Hepatocyte (in vitro differentiated cells): ENCODE measurements at regions not wholly inside any gene's neighbourhood (a gene's known extent, or its start where the extent isn't known, plus 50 kb on each side); places are given as distances from the start of the nearest gene placed in this dataset.

ENCODE experiments used
- EZH2 ChIP-seq: fragments of 200-600 bp; sonication (generic); IDR thresholded peaks from 2 replicates; pipeline ENCODE4 v1.6.1; 2016; ENCODE audit warnings: antibody characterized with exemption, mild to moderate bottlenecking, borderline replicate concordance
- EZH2phosphoT487 ChIP-seq: fragments of 200-600 bp; sonication (generic); IDR thresholded peaks from one replicate; pipeline ENCODE4 v1.6.1; 2018; ENCODE audit warnings: antibody characterized with exemption, mild to moderate bottlenecking, low read depth, moderate library complexity; ENCODE audit not compliant: unreplicated experiment, severe bottlenecking
- TF ChIP-seq, protein P1 (sequence below): fragments of 200-600 bp; sonication (generic); IDR thresholded peaks from 2 replicates; pipeline ENCODE4 v1.5.1; 2016; ENCODE audit warnings: antibody characterized with exemption, mild to moderate bottlenecking; ENCODE audit not compliant: poor library complexity

DNA sequence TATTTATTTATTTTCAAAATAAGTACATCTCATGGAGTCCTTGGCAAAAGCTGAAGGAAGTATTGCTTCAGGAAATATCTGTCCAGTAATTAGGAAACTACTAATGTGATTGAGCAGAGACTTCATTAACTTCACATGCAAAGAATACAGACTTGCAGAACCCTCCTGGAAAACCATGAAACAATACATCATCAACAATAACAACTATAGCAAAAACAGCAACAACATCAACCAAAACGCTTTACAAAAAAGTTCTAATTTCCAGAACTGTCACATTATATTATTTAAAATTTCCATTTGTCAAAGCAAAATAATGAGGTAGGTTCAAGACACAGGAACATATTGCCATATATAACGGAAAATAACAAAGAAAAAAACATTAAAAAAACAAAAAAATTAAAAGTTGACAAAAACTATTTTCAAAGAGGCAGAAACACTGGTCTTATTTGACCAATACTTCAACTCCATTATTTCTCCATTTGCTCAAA is 79.8 kb upstream of the TOP3B start:
- TF ChIP-seq, protein P1, sequence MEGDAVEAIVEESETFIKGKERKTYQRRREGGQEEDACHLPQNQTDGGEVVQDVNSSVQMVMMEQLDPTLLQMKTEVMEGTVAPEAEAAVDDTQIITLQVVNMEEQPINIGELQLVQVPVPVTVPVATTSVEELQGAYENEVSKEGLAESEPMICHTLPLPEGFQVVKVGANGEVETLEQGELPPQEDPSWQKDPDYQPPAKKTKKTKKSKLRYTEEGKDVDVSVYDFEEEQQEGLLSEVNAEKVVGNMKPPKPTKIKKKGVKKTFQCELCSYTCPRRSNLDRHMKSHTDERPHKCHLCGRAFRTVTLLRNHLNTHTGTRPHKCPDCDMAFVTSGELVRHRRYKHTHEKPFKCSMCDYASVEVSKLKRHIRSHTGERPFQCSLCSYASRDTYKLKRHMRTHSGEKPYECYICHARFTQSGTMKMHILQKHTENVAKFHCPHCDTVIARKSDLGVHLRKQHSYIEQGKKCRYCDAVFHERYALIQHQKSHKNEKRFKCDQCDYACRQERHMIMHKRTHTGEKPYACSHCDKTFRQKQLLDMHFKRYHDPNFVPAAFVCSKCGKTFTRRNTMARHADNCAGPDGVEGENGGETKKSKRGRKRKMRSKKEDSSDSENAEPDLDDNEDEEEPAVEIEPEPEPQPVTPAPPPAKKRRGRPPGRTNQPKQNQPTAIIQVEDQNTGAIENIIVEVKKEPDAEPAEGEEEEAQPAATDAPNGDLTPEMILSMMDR: no peak
- TF ChIP-seq EZH2: no peak
- no peak for TF ChIP-seq EZH2phosphoT487
